ENCODE measurements at regions not wholly inside any gene's neighbourhood (a gene's known extent, or its start where the extent isn't known, plus 50 kb on each side); places are given as distances from the start of the nearest gene placed in this dataset.
"Not testable (repeated sequence)": the region's sequence is repeated elsewhere in the genome, so short reads cannot be mapped to it uniquely, and the experiment has no call there.

DNA sequence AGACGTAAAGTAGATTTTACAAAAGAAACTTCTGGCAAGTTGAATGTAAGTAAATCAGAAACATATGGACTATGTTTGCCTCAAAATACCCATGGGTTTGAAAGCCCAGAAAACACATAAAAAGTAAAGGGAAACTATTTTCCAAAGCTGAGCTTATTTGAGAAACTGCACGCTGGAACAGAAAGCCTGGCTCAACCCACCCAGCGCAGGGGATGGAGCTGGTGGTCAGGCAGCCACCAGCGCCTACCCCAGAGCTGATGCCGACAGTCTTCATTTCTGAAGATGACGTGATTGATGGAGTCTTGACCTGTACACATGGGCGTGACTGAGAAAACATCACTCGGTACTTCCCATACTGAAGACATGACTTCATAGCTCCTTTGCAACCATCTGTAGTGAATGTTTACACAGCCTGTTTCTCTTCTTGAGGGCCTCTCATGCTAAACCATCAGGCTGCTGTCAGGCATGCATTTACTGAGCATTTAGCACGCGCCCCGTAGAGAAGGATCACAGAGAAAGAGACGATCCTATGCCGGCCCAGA lies 232.6 kb upstream of the AUTS2 start:
- H2AFZ ChIP-seq (ENCODE audit: low read depth, low read length) = no peak overlapping the region
- no peaks in the 10 kb centered on the region for H3K36me3 ChIP-seq (ENCODE audit: insufficient read depth, low read length)
- H3K4me1 ChIP-seq (ENCODE audit: insufficient read depth, low read length) = no peaks in the 10 kb centered on the region
- no peaks in the 10 kb centered on the region for H3K9me3 ChIP-seq (ENCODE audit: low read length)
- no peaks in the 10 kb centered on the region for H3K27me3 ChIP-seq (ENCODE audit: insufficient read depth, low read length)
- H3K4me3 ChIP-seq (ENCODE audit: low read length) = no peak overlapping the region

DNA sequence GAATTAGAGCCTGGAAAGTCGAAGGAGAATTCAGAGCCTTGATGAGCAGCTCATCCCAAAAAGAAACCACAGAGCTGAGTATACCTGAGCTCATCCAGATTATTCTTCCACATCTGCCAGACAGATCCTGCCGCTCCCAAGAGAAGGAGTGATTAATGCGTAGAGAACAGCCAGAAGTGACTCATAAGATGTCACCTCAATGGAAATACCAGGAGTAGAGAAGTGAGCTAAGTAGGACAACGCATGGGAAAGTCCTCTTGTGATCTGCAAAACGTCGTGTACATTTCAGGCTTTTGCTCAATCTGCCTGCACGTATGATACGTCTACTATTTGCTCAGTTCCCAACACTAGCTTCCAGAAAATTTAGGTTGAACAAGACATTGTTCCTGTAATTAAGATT lies 230.5 kb upstream of the AUTS2 start:
- Histone ChIP-seq H3K27me3 (ENCODE audit: insufficient read depth, low read length) (no peaks in the 10 kb centered on the region), H3K36me3 (ENCODE audit: insufficient read depth, low read length) (no peaks in the 10 kb centered on the region), H3K9me3 (ENCODE audit: low read length) (no peaks in the 10 kb centered on the region), H2AFZ (ENCODE audit: low read depth, low read length) (no peak overlapping the region), H3K4me3 (ENCODE audit: low read length) (no peak overlapping the region), H3K4me1 (ENCODE audit: insufficient read depth, low read length) (no peaks in the 10 kb centered on the region)

DNA sequence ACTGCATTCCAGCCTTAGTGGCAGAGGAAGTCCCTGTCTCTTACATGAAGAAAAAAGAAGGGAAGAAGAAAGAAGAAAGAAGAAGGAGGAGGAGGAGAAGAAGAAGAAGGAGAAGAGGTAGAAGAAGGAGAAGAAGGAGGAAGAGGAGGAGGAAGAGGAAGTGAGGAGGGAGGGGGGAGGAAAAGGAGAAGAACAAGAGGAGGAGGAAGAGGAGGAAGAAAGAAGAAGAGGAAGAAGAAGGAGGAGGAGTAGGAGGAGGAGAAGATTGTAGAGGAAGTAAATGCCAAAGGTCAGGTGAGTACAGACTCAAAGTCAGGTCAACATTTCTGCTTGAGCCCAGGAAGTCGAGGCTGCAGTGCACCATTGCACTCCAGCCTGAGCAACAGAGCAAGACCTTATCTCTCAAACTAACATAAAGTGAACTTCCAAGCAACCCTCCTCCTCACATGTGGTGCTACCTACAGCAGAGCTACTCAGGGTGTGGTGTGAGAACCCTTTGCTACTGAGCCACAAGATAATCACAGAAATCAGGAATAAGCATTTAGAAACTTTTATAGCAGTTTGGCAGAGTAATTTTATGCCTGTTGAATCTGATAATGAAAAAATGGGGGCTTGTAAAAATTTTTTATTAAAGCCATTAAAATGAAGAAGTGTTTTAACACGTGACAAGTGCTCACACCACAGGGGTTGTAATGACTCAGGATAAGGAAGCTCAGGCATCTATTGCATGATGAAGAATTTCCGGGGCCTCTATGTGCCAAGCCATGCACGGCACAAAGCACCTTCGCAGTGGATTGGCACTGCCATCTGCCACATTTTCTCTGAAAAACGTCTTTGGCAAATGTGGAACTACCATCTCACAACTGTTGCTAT lies 224.9 kb upstream of the AUTS2 start:
- Histone ChIP-seq H3K36me3 (ENCODE audit: insufficient read depth, low read length) (no peaks in the 10 kb centered on the region), H3K4me1 (ENCODE audit: insufficient read depth, low read length) (no peaks in the 10 kb centered on the region), H3K9me3 (ENCODE audit: low read length) (no peaks in the 10 kb centered on the region), H3K27me3 (ENCODE audit: insufficient read depth, low read length) (no peaks in the 10 kb centered on the region), H2AFZ (ENCODE audit: low read depth, low read length) (no peak overlapping the region), H3K4me3 (ENCODE audit: low read length) (no peak overlapping the region)

DNA sequence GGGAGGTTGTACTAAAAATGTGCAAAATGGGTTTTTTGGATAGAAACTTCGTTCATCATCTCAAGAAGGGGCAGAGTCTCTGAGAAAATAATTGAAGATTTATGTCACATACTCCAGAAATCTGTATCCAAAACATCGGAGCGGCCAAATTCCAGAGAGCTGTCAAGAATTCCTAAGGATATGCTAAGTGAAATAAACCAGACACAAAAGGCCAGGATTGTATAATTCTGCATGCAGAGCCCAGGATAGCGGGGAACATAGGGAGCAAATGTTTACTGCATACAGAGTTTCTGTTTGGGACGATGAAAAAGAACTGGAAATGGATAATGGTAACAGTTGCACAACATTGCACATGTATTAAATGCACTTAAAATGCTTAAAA lies 224.2 kb upstream of the AUTS2 start:
- Histone ChIP-seq H3K4me1 (ENCODE audit: insufficient read depth, low read length) (no peaks in the 10 kb centered on the region), H3K27me3 (ENCODE audit: insufficient read depth, low read length) (no peaks in the 10 kb centered on the region), H3K9me3 (ENCODE audit: low read length) (no peaks in the 10 kb centered on the region), H2AFZ (ENCODE audit: low read depth, low read length) (no peak overlapping the region), H3K36me3 (ENCODE audit: insufficient read depth, low read length) (no peaks in the 10 kb centered on the region), H3K4me3 (ENCODE audit: low read length) (no peak overlapping the region)

DNA sequence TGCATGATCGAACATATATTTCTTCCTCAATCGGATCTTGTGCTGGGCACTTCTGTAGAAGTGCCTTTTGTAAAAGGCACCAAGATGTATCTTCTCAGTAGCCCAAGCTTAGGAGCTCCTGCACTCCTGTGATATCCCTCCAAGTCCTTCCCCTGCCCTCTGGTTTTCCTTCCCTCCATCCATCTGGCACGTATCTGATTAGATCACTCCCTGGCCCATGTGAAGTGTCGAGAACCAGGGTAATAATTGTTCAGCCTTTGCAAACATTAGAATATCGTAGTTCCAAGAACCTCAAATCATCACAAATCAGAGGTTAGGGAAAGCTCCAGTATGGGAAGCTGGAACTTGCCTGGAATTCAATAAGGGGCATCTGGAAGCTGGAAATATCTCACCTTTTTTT lies 221.1 kb upstream of the AUTS2 start:
- no peaks in the 10 kb centered on the region for H3K27me3 ChIP-seq (ENCODE audit: insufficient read depth, low read length)
- H3K4me1 ChIP-seq (ENCODE audit: insufficient read depth, low read length) = no peaks in the 10 kb centered on the region
- H2AFZ ChIP-seq (ENCODE audit: low read depth, low read length) = no peak overlapping the region
- no peak overlapping the region for H3K4me3 ChIP-seq (ENCODE audit: low read length)
- no peaks in the 10 kb centered on the region for H3K9me3 ChIP-seq (ENCODE audit: low read length)
- H3K36me3 ChIP-seq (ENCODE audit: insufficient read depth, low read length) = no peaks in the 10 kb centered on the region

GRCh38 chr7:69388452-69389137 lies 209.7 kb upstream of the AUTS2 start:
- Histone ChIP-seq H3K9me3 (ENCODE audit: low read length) (no peaks in the 10 kb centered on the region), H3K36me3 (ENCODE audit: insufficient read depth, low read length) (no peaks in the 10 kb centered on the region), H3K4me3 (ENCODE audit: low read length) (no peak overlapping the region), H3K4me1 (ENCODE audit: insufficient read depth, low read length) (no peaks in the 10 kb centered on the region), H3K27me3 (ENCODE audit: insufficient read depth, low read length) (no peaks in the 10 kb centered on the region), H2AFZ (ENCODE audit: low read depth, low read length) (no peak overlapping the region)

- Histone ChIP-seq H3K4me3 (ENCODE audit: low read length) (no peak overlapping the region), H3K27me3 (ENCODE audit: insufficient read depth, low read length) (no peaks in the 10 kb centered on the region), H2AFZ (ENCODE audit: low read depth, low read length) (no peak overlapping the region), H3K36me3 (ENCODE audit: insufficient read depth, low read length) (no peaks in the 10 kb centered on the region), H3K4me1 (ENCODE audit: insufficient read depth, low read length) (no peaks in the 10 kb centered on the region), H3K9me3 (ENCODE audit: low read length) (no peaks in the 10 kb centered on the region)
Measured at GRCh38 chr7:69389216-69389615, 209.1 kb upstream of the AUTS2 start.

GRCh38 chr7:69393912-69394311 lies 204.4 kb upstream of the AUTS2 start:
- not testable (repeated sequence) for H3K4me3 ChIP-seq (ENCODE audit: low read length); H3K4me1 ChIP-seq (ENCODE audit: insufficient read depth, low read length); H3K36me3 ChIP-seq (ENCODE audit: insufficient read depth, low read length); H3K9me3 ChIP-seq (ENCODE audit: low read length); H2AFZ ChIP-seq (ENCODE audit: low read depth, low read length); H3K27me3 ChIP-seq (ENCODE audit: insufficient read depth, low read length)

DNA sequence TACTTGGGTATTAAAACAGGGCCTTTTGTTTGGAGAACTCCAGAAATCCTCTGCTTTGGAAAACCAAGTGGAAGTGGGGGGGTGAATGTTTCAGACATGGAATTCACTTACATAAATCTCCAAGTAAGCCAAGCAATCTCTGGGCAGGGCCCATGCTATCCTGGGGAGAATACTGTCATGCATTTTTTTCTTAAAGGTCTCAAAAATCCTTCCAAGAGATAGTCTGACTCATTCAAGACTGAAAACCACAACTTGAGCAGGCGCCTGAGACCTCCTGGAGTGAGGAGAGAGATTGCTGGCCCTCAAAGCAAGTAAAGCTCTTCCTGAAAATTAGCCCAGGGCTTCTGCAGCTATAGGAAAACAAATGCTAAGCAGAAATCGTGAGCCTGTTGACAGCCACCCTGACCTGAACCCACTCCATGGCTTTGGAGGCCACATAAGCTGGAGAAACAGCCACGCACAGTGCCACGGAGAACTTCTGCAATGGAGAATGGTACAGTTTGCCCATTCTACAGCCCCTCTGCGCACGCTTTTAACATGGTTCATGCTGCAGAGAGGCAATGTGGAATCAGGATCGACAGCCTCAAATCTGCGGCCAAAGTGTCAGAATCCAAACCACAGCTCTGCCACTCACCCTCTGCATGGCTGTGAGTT lies 203.1 kb upstream of the AUTS2 start:
- Histone ChIP-seq H3K36me3 (ENCODE audit: insufficient read depth, low read length) (no peaks in the 10 kb centered on the region), H3K9me3 (ENCODE audit: low read length) (no peaks in the 10 kb centered on the region), H3K4me1 (ENCODE audit: insufficient read depth, low read length) (peaks cover 10% of the 10 kb centered on the region), H2AFZ (ENCODE audit: low read depth, low read length) (no peak overlapping the region), H3K27me3 (ENCODE audit: insufficient read depth, low read length) (no peaks in the 10 kb centered on the region), H3K4me3 (ENCODE audit: low read length) (no peak overlapping the region)

DNA sequence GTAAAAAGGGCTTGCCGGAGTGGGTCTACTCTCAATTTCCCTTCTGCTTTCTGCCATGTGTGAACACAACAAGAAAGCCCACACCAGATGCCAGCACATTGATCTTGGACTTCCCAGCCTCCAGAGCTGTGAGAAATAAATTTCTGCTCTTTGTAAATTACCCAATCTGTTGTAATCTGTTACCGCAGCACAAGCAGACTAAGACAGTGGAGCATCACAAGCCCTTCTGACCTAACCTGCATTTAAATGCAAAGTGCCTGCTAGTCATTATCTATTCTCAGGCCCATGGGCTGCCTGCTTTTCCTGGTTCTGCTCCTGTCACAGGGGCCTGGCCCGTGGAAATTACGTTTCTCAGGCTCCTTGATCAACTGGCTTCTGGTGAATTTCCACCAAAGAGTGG lies 199.3 kb upstream of the AUTS2 start:
- Histone ChIP-seq H3K36me3 (ENCODE audit: insufficient read depth, low read length) (no peaks in the 10 kb centered on the region), H2AFZ (ENCODE audit: low read depth, low read length) (no peak overlapping the region), H3K9me3 (ENCODE audit: low read length) (no peaks in the 10 kb centered on the region), H3K4me3 (ENCODE audit: low read length) (no peak overlapping the region), H3K4me1 (ENCODE audit: insufficient read depth, low read length) (peaks cover 10% of the 10 kb centered on the region), H3K27me3 (ENCODE audit: insufficient read depth, low read length) (no peaks in the 10 kb centered on the region)

DNA sequence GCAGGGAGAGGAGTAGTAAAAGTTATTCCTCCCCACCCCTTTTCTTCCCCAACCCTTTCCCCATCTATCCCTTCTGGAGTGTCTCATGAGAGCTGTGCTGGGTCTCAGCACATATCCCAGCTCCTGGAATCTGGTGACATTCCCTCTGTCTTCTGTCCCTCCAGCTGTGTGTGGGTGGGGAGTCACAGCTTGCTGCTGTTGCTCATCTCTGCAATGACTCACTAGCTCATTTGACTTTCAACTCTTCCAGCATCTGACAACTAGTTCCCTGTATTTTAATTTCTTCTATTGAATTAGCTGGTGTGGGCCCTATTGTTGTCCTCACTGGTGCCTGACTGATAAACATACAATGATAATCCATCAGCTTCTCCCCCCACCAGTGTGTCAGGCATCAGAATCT lies 198.9 kb upstream of the AUTS2 start:
- H3K36me3 ChIP-seq (ENCODE audit: insufficient read depth, low read length) = no peaks in the 10 kb centered on the region
- no peaks in the 10 kb centered on the region for H3K9me3 ChIP-seq (ENCODE audit: low read length)

GRCh38 chr7:69402696-69403095 lies 195.6 kb upstream of the AUTS2 start:
- H3K27me3 ChIP-seq (ENCODE audit: insufficient read depth, low read length) = no peaks in the 10 kb centered on the region
- peaks cover 10% of the 10 kb centered on the region for H3K4me1 ChIP-seq (ENCODE audit: insufficient read depth, low read length)
- H3K36me3 ChIP-seq (ENCODE audit: insufficient read depth, low read length) = no peaks in the 10 kb centered on the region
- H3K4me3 ChIP-seq (ENCODE audit: low read length) = no peak overlapping the region
- no peaks in the 10 kb centered on the region for H3K9me3 ChIP-seq (ENCODE audit: low read length)
- H2AFZ ChIP-seq (ENCODE audit: low read depth, low read length) = no peak overlapping the region

More for the DNA sequence above, 198.9 kb upstream of the AUTS2 start:
- H3K4me3 ChIP-seq (ENCODE audit: low read length) = no peak overlapping the region
- no peak overlapping the region for H2AFZ ChIP-seq (ENCODE audit: low read depth, low read length)
- H3K4me1 ChIP-seq (ENCODE audit: insufficient read depth, low read length) = peaks cover 10% of the 10 kb centered on the region
- H3K27me3 ChIP-seq (ENCODE audit: insufficient read depth, low read length) = no peaks in the 10 kb centered on the region

DNA sequence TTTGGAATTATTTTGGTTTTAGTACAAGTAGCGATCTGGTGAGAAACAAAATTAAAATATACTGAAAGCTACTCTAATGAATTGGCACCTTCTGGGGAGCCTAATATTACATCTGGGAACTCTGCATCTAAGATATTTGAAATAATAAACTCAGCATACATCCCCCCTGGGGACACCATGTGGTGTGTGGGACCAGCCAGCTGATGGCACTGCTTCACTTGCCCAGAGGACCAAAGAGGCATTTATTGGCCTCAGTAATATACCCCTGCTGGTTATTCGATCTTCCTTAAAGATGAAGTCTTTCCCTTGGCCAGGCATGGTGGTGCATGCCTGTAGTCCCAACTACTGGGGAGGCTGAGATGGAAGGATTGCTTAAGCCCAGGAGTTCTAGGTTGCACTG lies 195.1 kb upstream of the AUTS2 start:
- Histone ChIP-seq H3K27me3 (ENCODE audit: insufficient read depth, low read length) (no peaks in the 10 kb centered on the region), H3K4me1 (ENCODE audit: insufficient read depth, low read length) (peaks cover 10% of the 10 kb centered on the region), H3K4me3 (ENCODE audit: low read length) (no peak overlapping the region), H3K9me3 (ENCODE audit: low read length) (no peaks in the 10 kb centered on the region), H2AFZ (ENCODE audit: low read depth, low read length) (no peak overlapping the region), H3K36me3 (ENCODE audit: insufficient read depth, low read length) (no peaks in the 10 kb centered on the region)
